HK-2 (cell line): ENCODE measurements at regions not wholly inside any gene's neighbourhood (a gene's known extent, or its start where the extent isn't known, plus 50 kb on each side); places are given as distances from the start of the nearest gene placed in this dataset.

Source experiments
- DNase-seq: peaks from one replicate; pipeline ENCODE4 v3.0.0-alpha.2; 2018; ENCODE audit not compliant: unreplicated experiment

- DNase-seq = no peak
These were observed 655.6 kb upstream of the NEGR1 start for GRCh38 chr1:72937905-72938304.

GRCh38 chr1:72936942-72937341, 654.6 kb upstream of the NEGR1 start:
- no peak for DNase-seq

- no peak for DNase-seq
These were observed 653.9 kb upstream of the NEGR1 start for GRCh38 chr1:72936151-72936740.

- no peak for DNase-seq
These were observed 649.7 kb upstream of the NEGR1 start for GRCh38 chr1:72932025-72932424.

- no peak for DNase-seq
These were observed 648.2 kb upstream of the NEGR1 start for GRCh38 chr1:72930528-72930927.

- no peak for DNase-seq
These were observed 636.6 kb upstream of the NEGR1 start for GRCh38 chr1:72918940-72919339.

GRCh38 chr1:72917920-72918319, 635.6 kb upstream of the NEGR1 start:
- no peak for DNase-seq

GRCh38 chr1:72915581-72915980, 633.2 kb upstream of the NEGR1 start:
- no peak for DNase-seq

GRCh38 chr1:72911656-72912055, 629.3 kb upstream of the NEGR1 start:
- no peak for DNase-seq

GRCh38 chr1:72896256-72896655, 613.9 kb upstream of the NEGR1 start:
- DNase-seq = no peak

GRCh38 chr1:72892461-72892860, 610.1 kb upstream of the NEGR1 start:
- no peak for DNase-seq

- no peak for DNase-seq
These were observed 609.6 kb upstream of the NEGR1 start for GRCh38 chr1:72891976-72892375.

GRCh38 chr1:72885841-72886240, 603.5 kb upstream of the NEGR1 start:
- DNase-seq = no peak

- no peak for DNase-seq
These were observed 602.7 kb upstream of the NEGR1 start for GRCh38 chr1:72885017-72885416.

- DNase-seq = no peak
These were observed 587.5 kb upstream of the NEGR1 start for GRCh38 chr1:72869873-72870272.

GRCh38 chr1:72869441-72869840, 587.1 kb upstream of the NEGR1 start:
- no peak for DNase-seq

- DNase-seq = no peak
These were observed 569.3 kb upstream of the NEGR1 start for GRCh38 chr1:72851597-72851996.

GRCh38 chr1:72848997-72849396, 566.7 kb upstream of the NEGR1 start:
- no peak for DNase-seq

- DNase-seq = no peak
These were observed 565.3 kb upstream of the NEGR1 start for GRCh38 chr1:72847651-72848050.

GRCh38 chr1:72846476-72847278, 564.3 kb upstream of the NEGR1 start:
- DNase-seq = no peak

- no peak for DNase-seq
These were observed 563.6 kb upstream of the NEGR1 start for GRCh38 chr1:72845981-72846380.

- DNase-seq = peak; percentile 7
These were observed 563.0 kb upstream of the NEGR1 start for GRCh38 chr1:72845381-72845780.

- no peak for DNase-seq
These were observed 555.4 kb upstream of the NEGR1 start for GRCh38 chr1:72837781-72838180.
